ENCODE measurements at regions not wholly inside any gene's neighbourhood (a gene's known extent, or its start where the extent isn't known, plus 50 kb on each side); places are given as distances from the start of the nearest gene placed in this dataset.

- TF ChIP-seq, protein P1, sequence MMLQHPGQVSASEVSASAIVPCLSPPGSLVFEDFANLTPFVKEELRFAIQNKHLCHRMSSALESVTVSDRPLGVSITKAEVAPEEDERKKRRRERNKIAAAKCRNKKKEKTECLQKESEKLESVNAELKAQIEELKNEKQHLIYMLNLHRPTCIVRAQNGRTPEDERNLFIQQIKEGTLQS (IDR thresholded peaks at IDR 0.05) = no peak
- TF ChIP-seq, protein P2, sequence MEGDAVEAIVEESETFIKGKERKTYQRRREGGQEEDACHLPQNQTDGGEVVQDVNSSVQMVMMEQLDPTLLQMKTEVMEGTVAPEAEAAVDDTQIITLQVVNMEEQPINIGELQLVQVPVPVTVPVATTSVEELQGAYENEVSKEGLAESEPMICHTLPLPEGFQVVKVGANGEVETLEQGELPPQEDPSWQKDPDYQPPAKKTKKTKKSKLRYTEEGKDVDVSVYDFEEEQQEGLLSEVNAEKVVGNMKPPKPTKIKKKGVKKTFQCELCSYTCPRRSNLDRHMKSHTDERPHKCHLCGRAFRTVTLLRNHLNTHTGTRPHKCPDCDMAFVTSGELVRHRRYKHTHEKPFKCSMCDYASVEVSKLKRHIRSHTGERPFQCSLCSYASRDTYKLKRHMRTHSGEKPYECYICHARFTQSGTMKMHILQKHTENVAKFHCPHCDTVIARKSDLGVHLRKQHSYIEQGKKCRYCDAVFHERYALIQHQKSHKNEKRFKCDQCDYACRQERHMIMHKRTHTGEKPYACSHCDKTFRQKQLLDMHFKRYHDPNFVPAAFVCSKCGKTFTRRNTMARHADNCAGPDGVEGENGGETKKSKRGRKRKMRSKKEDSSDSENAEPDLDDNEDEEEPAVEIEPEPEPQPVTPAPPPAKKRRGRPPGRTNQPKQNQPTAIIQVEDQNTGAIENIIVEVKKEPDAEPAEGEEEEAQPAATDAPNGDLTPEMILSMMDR (IDR thresholded peaks at IDR 0.05; ENCODE audit: low read depth, low read length, missing input control) = no peak
- TF ChIP-seq JUND (IDR thresholded peaks at IDR 0.05) (no peak), NR2F2 (IDR thresholded peaks at IDR 0.05) (no peak), TAF1 (conservative IDR thresholded peaks at IDR 0.05) (no peak)
Measured at GRCh38 chr6:91976797-91977196, 1389.9 kb upstream of the MAP3K7 start.

Measured in liver (tissue), 3 donors.